CD14-positive monocyte (primary cell): ENCODE measurements at regions not wholly inside any gene's neighbourhood (a gene's known extent, or its start where the extent isn't known, plus 50 kb on each side); places are given as distances from the start of the nearest gene placed in this dataset.
A peak's percentile ranks its signal among the peaks of the same experiment; 100 is the strongest.

Experiments
- DNase-seq, 3 donors: peaks; one replicate each; pipeline ENCODE4 v3.0.0-alpha.2; 2011 to 2022
- H2AFZ ChIP-seq: 2 replicates; pipeline ENCODE4 v1.6.0; 2012; ENCODE audit warnings: mild to moderate bottlenecking, low read depth, low read length, inconsistent platforms; ENCODE audit not compliant: insufficient read depth, poor library complexity, severe bottlenecking
- H3K27ac ChIP-seq, 2 donors: 1 replicate in 1 of 2; 2 replicates in 1 of 2; pipeline ENCODE4 v1.5.1; 2012 to 2013; ENCODE audit warnings: low read length in 2 of 2, control low read depth in 1 of 2, inconsistent platforms in 1 of 2, low read depth in 1 of 2, mild to moderate bottlenecking in 1 of 2
- H3K27me3 ChIP-seq, 2 donors: one replicate each; pipeline versions ENCODE4 v1.6.0 to v1.6.1; 2011 to 2013; ENCODE audit warnings: low read length in 2 of 2; ENCODE audit not compliant: control insufficient read depth in 2 of 2, insufficient read depth in 2 of 2
- H3K36me3 ChIP-seq, 2 donors: replicated peaks in 1 of 2; 1 replicate in 1 of 2; 2 replicates in 1 of 2; pipeline versions ENCODE4 v1.5.1 to v1.6.1; 2012 to 2013; ENCODE audit warnings: low read length in 2 of 2, control low read depth in 1 of 2, inconsistent platforms in 1 of 2, mild to moderate bottlenecking in 1 of 2; ENCODE audit not compliant: insufficient read depth in 2 of 2, control insufficient read depth in 1 of 2
- H3K4me1 ChIP-seq, 2 donors: 1 replicate in 1 of 2; 2 replicates in 1 of 2; pipeline versions ENCODE4 v1.5.1 to v1.6.1; 2012 to 2013; ENCODE audit warnings: low read length in 2 of 2, control low read depth in 1 of 2, inconsistent platforms in 1 of 2, mild to moderate bottlenecking in 1 of 2, moderate library complexity in 1 of 2; ENCODE audit not compliant: insufficient read depth in 2 of 2, control insufficient read depth in 1 of 2
- H3K4me2 ChIP-seq: replicated peaks from 2 replicates; pipeline ENCODE3; 2012; ENCODE audit warnings: low read length, moderate library complexity, mild to moderate bottlenecking; ENCODE audit not compliant: poor library complexity, severe bottlenecking; ENCODE audit errors: extremely low read depth
- H3K4me3 ChIP-seq, 3 experiments: fragments of 200-600 bp in 1 of 3; sonication (generic) in 1 of 3; replicated peaks in 1 of 3; 1 replicate in 2 of 3; 2 replicates in 1 of 3; pipeline ENCODE4 v1.5.1; 2011 to 2013; ENCODE audit warnings: low read length in 3 of 3, mild to moderate bottlenecking in 3 of 3, control low read depth in 2 of 3, low read depth in 2 of 3, inconsistent platforms in 1 of 3, moderate library complexity in 1 of 3
- H3K79me2 ChIP-seq: 2 replicates; pipeline ENCODE4 v1.6.0; 2012; ENCODE audit warnings: mild to moderate bottlenecking, control low read depth, inconsistent platforms, low read length, moderate library complexity; ENCODE audit not compliant: insufficient read depth
- H3K9ac ChIP-seq: 2 replicates; pipeline ENCODE4 v1.6.0; 2017; ENCODE audit warnings: low read length, mild to moderate bottlenecking; ENCODE audit not compliant: insufficient read depth, poor library complexity, severe bottlenecking
- H3K9me3 ChIP-seq, 2 donors: replicated peaks in 1 of 2; 1 replicate in 1 of 2; 2 replicates in 1 of 2; pipeline versions ENCODE4 v1.5.1 to v1.6.1; 2012 to 2013; ENCODE audit warnings: low read length in 2 of 2, control low read depth in 1 of 2; ENCODE audit not compliant: control insufficient read depth in 1 of 2, insufficient read depth in 1 of 2
- H4K20me1 ChIP-seq: 2 replicates; pipeline ENCODE4 v1.6.0; 2012; ENCODE audit warnings: mild to moderate bottlenecking, low read length, control low read depth, moderate library complexity; ENCODE audit not compliant: insufficient read depth
- H3K27ac Mint-ChIP-seq, 7 donors: one replicate each; pipeline ENCODE4 v1.8.0; 2020; ENCODE audit warnings: mild to moderate bottlenecking in 7 of 7, mixed read lengths in 7 of 7, moderate library complexity in 6 of 7, inconsistent platforms in 2 of 7
- H3K27me3 Mint-ChIP-seq, 3 donors: one replicate each; pipeline ENCODE4 v1.8.0; 2021 to 2022; ENCODE audit warnings: low read depth in 3 of 3, mild to moderate bottlenecking in 3 of 3, mixed read lengths in 3 of 3, moderate library complexity in 3 of 3, inconsistent platforms in 1 of 3
- H3K36me3 Mint-ChIP-seq, 2 donors: one replicate each; pipeline ENCODE4 v1.8.0; 2020; ENCODE audit warnings: mixed read lengths in 2 of 2, inconsistent platforms in 1 of 2, mild to moderate bottlenecking in 1 of 2
- H3K4me1 Mint-ChIP-seq: one replicate; pipeline ENCODE4 v1.8.0; 2020; ENCODE audit warnings: mild to moderate bottlenecking, mixed read lengths
- H3K4me3 Mint-ChIP-seq, 2 donors: one replicate each; pipeline ENCODE4 v1.8.0; 2020; ENCODE audit warnings: mild to moderate bottlenecking in 2 of 2, mixed read lengths in 2 of 2, moderate library complexity in 1 of 2
- H3K9me3 Mint-ChIP-seq, 7 donors: one replicate each; pipeline ENCODE4 v1.8.0; 2020 to 2022; ENCODE audit warnings: mixed read lengths in 7 of 7, mild to moderate bottlenecking in 6 of 7, moderate library complexity in 6 of 7, inconsistent platforms in 2 of 7
- CTCF ChIP-seq: fragments of 200-600 bp; IDR thresholded peaks from one replicate; pipeline ENCODE4 v1.8.0; 2022; ENCODE audit warnings: antibody characterized with exemption, mild to moderate bottlenecking
- WGBS: methylation state at CpG from one replicate; pipeline ENCODE4 v1.1.5; 2013; ENCODE audit warnings: missing lambda C conversion rate; ENCODE audit not compliant: insufficient coverage; 5-methylcytosine and 5-hydroxymethylcytosine counted together
- intact Hi-C, 2 donors: fragments of 100-400 bp; cut with micrococcal nuclease; formaldehyde crosslinking; loops; one replicate each; pipeline versions ENCODE4 v1.15.0 to v1.15.1; 2023

- Histone ChIP-seq H4K20me1 (no peaks in the 10 kb centered on the region), H3K9me3 (no peaks in the 10 kb centered on the region), H3K4me2 (peak overlapping the region; percentile 73), H3K36me3 (no peaks in the 10 kb centered on the region), H3K27ac (no peak overlapping the region), H3K79me2 (no peaks in the 10 kb centered on the region), H3K27me3 (peaks cover 0 to 10% of the 10 kb centered on the region in 2 donors), H3K4me1 (peaks cover 3 to 15% of the 10 kb centered on the region in 2 donors), H3K4me3 (peak overlapping the region in 1 of 3 experiments; percentile 66), H3K9ac (peak overlapping the region; percentile 40), H2AFZ (peak overlapping the region; percentile 86)
- Mint-ChIP-seq H3K4me3 (peak overlapping the region; percentile 51 to 68), H3K36me3 (no peaks in the 10 kb centered on the region), H3K27ac (peak overlapping the region in 2 of 7 donors; percentile 18 to 24), H3K27me3 (peaks cover 10 to 19% (median 13%) of the 10 kb centered on the region in 3 donors), H3K9me3 (no peaks in the 10 kb centered on the region), H3K4me1 (peaks cover 11% of the 10 kb centered on the region)
- intact Hi-C loops: no loop called here
- 5% methylated on average over 10 of the region's 13 CpGs for WGBS
- no peak for DNase-seq
- no peak for TF ChIP-seq CTCF
Observed at GRCh38 chr15:98525661-98526001, 122.7 kb upstream of the IGF1R start.

DNA sequence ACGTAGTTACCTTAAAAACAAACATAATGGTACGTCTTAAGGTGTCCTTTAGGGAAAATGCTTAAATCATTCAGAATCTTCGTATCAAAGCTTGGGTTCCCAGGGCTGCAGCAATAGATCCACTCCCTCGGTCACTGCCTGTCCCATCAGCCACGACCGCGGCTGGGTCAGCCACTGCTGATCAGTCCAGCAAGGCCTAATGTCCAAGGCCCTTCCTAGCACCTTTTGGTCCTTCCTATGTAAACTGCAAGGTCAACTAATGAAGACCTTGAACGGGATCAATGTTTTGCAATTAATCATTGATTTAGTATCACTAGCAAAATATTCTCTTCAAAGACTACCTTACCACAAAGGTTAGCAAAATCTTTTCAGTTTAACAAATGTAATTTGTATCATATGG, 122.2 kb upstream of the IGF1R start:
- Histone ChIP-seq H3K79me2 (no peaks in the 10 kb centered on the region), H3K36me3 (no peaks in the 10 kb centered on the region), H3K9me3 (no peaks in the 10 kb centered on the region), H2AFZ (peak overlapping the region; percentile 86), H4K20me1 (no peaks in the 10 kb centered on the region), H3K4me1 (peaks cover 3 to 15% of the 10 kb centered on the region in 2 donors), H3K4me3 (peak overlapping the region in 1 of 3 experiments; percentile 66), H3K4me2 (peak overlapping the region; percentile 73), H3K9ac (no peak overlapping the region), H3K27me3 (peaks cover 0 to 10% of the 10 kb centered on the region in 2 donors), H3K27ac (no peak overlapping the region)
- no peaks in the 10 kb centered on the region for H3K36me3 Mint-ChIP-seq
- H3K27ac Mint-ChIP-seq: no peak overlapping the region
- peaks cover 11% of the 10 kb centered on the region for H3K4me1 Mint-ChIP-seq
- DNase-seq: no peak
- H3K27me3 Mint-ChIP-seq: peaks cover 10 to 19% (median 15%) of the 10 kb centered on the region in 3 donors
- no peak for TF ChIP-seq CTCF
- intact Hi-C loops: no loop called here
- H3K4me3 Mint-ChIP-seq: no peak overlapping the region
- H3K9me3 Mint-ChIP-seq: no peaks in the 10 kb centered on the region
- 97% methylated on average over 5 of the region's 8 CpGs for WGBS
